ENCODE measurements at regions not wholly inside any gene's neighbourhood (a gene's known extent, or its start where the extent isn't known, plus 50 kb on each side); places are given as distances from the start of the nearest gene placed in this dataset.

- TF ChIP-seq ZNF274 (IDR thresholded peaks at IDR 0.05; ENCODE audit: insufficient read depth, insufficient read length), result no peak
- TF ChIP-seq SPI1 (IDR thresholded peaks at IDR 0.05; ENCODE audit: borderline replicate concordance, insufficient read depth, low read depth, low read length), result no peak
- TF ChIP-seq CHD4 (IDR thresholded peaks at IDR 0.05), result no peak
- TF ChIP-seq RELA (IDR thresholded peaks at IDR 0.05; ENCODE audit: borderline replicate concordance, partially characterized antibody), result no peak
- no peak for TF ChIP-seq CTCF (IDR thresholded peaks at IDR 0.05 in 2 of 3, conservative IDR thresholded peaks at IDR 0.05 in 1 of 3; ENCODE audit: control insufficient read depth in 2 of 3, extremely low read depth in 1 of 3, insufficient read depth in 1 of 3, low read depth in 3 of 3, low read length in 3 of 3)
- no peak for TF ChIP-seq POLR2A (IDR thresholded peaks at IDR 0.05; ENCODE audit: low read depth, low read length)
- no peak for TF ChIP-seq ZNF384 (IDR thresholded peaks at IDR 0.05; ENCODE audit: borderline replicate concordance, low read depth, low read length)
- no peak for TF ChIP-seq EZH2 (IDR thresholded peaks at IDR 0.05; ENCODE audit: borderline replicate concordance, control insufficient read depth, low read depth, low read length)
- TF ChIP-seq DPF2 (IDR thresholded peaks at IDR 0.05), result no peak
- no peak for TF ChIP-seq TAF1 (IDR thresholded peaks at IDR 0.05; ENCODE audit: borderline replicate concordance, low read depth, low read length)
- TF ChIP-seq MYC (IDR thresholded peaks at IDR 0.05; ENCODE audit: insufficient read depth, insufficient read length, insufficient replicate concordance, low read length, severe bottlenecking), result no peak
Measured at GRCh38 chr2:5555636-5556035, 136.5 kb upstream of the SOX11 start.

All from GM12878 (cell line).